Peyer's patch (tissue), 4 donors: ENCODE measurements at regions not wholly inside any gene's neighbourhood (a gene's known extent, or its start where the extent isn't known, plus 50 kb on each side); places are given as distances from the start of the nearest gene placed in this dataset.

Experiments used
- DNase-seq, 3 donors: peaks; one replicate each; pipeline ENCODE4 v3.0.0-alpha.2; 2017 to 2019
- H3K27ac ChIP-seq, 4 donors: fragments of 200-600 bp; sonication (generic); one replicate each; pipeline ENCODE4 v1.5.1; 2016 to 2019
- H3K27me3 ChIP-seq, 2 donors: fragments of 200-600 bp; sonication (generic); one replicate each; pipeline ENCODE4 v1.5.1; 2019
- H3K36me3 ChIP-seq, 3 donors: fragments of 200-600 bp; sonication (generic); one replicate each; pipeline ENCODE4 v1.5.1; 2016 to 2019
- H3K4me1 ChIP-seq, 4 donors: fragments of 200-600 bp; sonication (generic); one replicate each; pipeline ENCODE4 v1.5.1; 2016 to 2019
- H3K4me3 ChIP-seq, 4 donors: fragments of 200-600 bp; sonication (generic); 1 replicate in 3 of 4; 2 replicates in 1 of 4; pipeline ENCODE4 v1.5.1; 2016 to 2019; ENCODE audit warnings: mild to moderate bottlenecking in 1 of 4
- H3K9me3 ChIP-seq, 4 donors: fragments of 200-600 bp; sonication (generic); one replicate each; pipeline ENCODE4 v1.5.1; 2016 to 2019; ENCODE audit warnings: mild to moderate bottlenecking in 1 of 4
- CTCF ChIP-seq, 6 experiments: fragments of 450-650 bp in 4 of 6; fragments of 200-600 bp in 2 of 6; sonication (generic) in 1 of 6; IDR thresholded peaks; one replicate each; pipeline ENCODE4 v1.5.1; 2017 to 2019; ENCODE audit warnings: antibody characterized with exemption in 6 of 6, mild to moderate bottlenecking in 3 of 6, moderate library complexity in 1 of 6
- POLR2A ChIP-seq, 2 donors: fragments of 450-650 bp; IDR thresholded peaks; one replicate each; pipeline ENCODE4 v1.5.1; 2017; ENCODE audit warnings: antibody characterized with exemption in 2 of 2, mild to moderate bottlenecking in 2 of 2, moderate library complexity in 2 of 2

DNA sequence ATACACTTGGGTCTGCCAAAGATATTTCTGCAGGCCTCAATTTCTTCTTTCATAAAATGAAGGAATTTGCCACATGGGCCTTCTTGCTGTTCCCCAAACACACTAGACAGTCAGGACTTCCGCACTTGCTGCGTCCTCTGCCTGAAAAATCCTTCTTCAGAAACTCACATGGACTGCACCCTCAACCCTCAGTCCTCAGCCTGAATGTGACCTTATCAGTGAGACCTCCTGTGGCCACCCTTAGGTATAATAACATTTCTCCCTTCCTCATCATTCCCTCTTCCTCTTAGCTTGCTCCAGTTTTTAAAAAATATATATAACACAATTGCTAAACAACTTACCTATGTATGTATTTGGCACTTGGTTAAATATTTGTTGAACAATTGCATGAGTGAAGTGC, 257.5 kb downstream of the MFSD1 start:
- no peaks in the 10 kb centered on the region for H3K36me3 ChIP-seq
- no peak overlapping the region for H3K4me3 ChIP-seq
- DNase-seq: no peak
- no peak overlapping the region for H3K27ac ChIP-seq
- no peaks in the 10 kb centered on the region for H3K27me3 ChIP-seq
- H3K4me1 ChIP-seq: no peaks in the 10 kb centered on the region
- TF ChIP-seq POLR2A (IDR thresholded peaks at IDR 0.05): no peak
- H3K9me3 ChIP-seq: no peaks in the 10 kb centered on the region

GRCh38 chr3:159062734-159063410, 261.0 kb downstream of the MFSD1 start:
- Histone ChIP-seq H3K36me3 (no peaks in the 10 kb centered on the region), H3K4me3 (no peak overlapping the region), H3K27me3 (no peaks in the 10 kb centered on the region), H3K27ac (no peak overlapping the region), H3K4me1 (no peaks in the 10 kb centered on the region), H3K9me3 (no peaks in the 10 kb centered on the region)
- TF ChIP-seq POLR2A (IDR thresholded peaks at IDR 0.05) (no peak), CTCF (IDR thresholded peaks at IDR 0.05) (no peak)
- DNase-seq: no peak

GRCh38 chr3:159069091-159069490, 267.2 kb downstream of the MFSD1 start, which contains the start of gene IQCJ:
IQCJ (plus strand) TSS chr3:159069319.
- Histone ChIP-seq H3K9me3 (no peaks in the 10 kb centered on the region), H3K27ac (no peak within 1 kb of the TSS), H3K4me1 (no peaks in the 10 kb centered on the region), H3K27me3 (no peaks in the 10 kb centered on the region), H3K4me3 (no peak within 1 kb of the TSS), H3K36me3 (no peaks in the 10 kb centered on the region)
- TF ChIP-seq POLR2A (IDR thresholded peaks at IDR 0.05) (no peak), CTCF (IDR thresholded peaks at IDR 0.05) (no peak)
- no peak for DNase-seq

DNA sequence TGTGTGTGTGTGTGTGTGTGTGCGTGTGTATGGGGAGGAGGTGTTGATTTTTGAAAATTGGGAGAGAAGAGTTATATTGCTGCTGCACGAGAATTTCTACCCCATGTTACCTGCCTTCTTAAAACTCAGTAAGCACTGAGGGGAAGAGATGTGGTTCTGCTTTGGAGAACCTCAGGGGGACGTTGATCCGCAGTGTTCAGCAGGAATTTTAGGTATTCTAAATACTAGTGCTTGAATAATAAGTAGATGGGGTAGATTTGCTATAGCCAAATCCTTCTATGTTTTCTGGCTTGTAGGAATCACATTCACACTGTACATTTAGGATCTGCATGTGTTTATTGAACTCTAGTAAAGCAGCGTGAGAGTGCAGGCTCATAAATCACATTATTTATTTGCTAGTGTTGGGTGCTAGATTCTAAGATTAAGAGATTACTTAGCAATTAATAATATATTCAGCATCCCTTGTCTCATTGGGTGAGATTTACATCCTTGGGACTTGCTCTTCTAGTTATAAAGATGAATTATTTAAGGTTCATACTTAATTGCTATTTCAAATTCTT, 268.1 kb downstream of the MFSD1 start:
- Histone ChIP-seq H3K4me1 (no peaks in the 10 kb centered on the region), H3K4me3 (no peak overlapping the region), H3K27ac (no peak overlapping the region), H3K9me3 (no peaks in the 10 kb centered on the region), H3K27me3 (no peaks in the 10 kb centered on the region), H3K36me3 (no peaks in the 10 kb centered on the region)
- TF ChIP-seq CTCF (IDR thresholded peaks at IDR 0.05) (no peak), POLR2A (IDR thresholded peaks at IDR 0.05) (no peak)
- DNase-seq: no peak

DNA sequence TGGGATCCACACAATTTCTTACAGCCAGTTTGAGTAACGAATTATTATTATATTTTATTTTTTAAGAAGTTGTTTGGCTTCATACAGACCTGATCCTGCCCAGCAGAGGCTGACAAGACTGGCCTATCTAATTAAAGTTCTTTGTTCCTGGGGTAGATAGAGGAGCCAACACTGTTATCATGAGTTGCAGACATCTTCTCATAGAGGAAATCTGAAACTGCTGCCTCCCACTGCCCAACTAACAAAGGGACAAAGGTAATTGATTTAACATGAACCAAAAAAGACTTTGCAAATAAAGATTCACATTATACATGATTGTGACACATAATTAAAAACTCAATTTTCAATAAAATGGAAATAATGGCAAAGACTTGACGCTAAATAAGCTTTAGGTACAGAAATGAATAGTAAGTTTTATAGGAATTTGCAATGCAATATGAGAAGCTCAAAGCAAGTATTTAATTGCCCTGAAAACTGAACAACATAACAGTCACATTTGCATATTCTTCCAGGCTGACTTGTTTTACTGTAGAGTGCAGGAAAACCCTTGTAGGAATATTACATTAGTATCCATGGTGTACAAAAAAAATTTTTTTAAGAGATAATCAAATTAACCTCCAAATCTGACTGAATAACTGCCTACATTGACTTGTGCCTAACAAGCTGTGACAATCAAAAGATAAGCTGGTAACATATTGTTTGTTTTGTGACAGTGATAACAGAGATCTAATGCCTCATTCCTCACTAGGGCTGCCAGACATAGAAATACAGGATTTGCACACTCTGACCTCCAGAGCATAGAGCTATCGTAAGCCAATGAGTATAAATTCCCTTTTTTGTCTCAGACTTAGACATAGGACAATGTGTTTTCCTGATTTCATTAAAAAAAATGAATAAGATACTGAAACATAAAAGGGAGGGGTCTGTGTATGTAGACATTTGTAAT, 273.2 kb downstream of the MFSD1 start:
- Histone ChIP-seq H3K36me3 (no peaks in the 10 kb centered on the region), H3K9me3 (no peaks in the 10 kb centered on the region), H3K27ac (no peak overlapping the region), H3K4me3 (no peak overlapping the region), H3K4me1 (no peaks in the 10 kb centered on the region), H3K27me3 (no peaks in the 10 kb centered on the region)
- no peak for DNase-seq
- TF ChIP-seq POLR2A (IDR thresholded peaks at IDR 0.05): no peak

- H3K4me3 ChIP-seq: no peak overlapping the region
- no peaks in the 10 kb centered on the region for H3K4me1 ChIP-seq
- TF ChIP-seq CTCF (IDR thresholded peaks at IDR 0.05): no peak
- no peaks in the 10 kb centered on the region for H3K9me3 ChIP-seq
- no peak overlapping the region for H3K27ac ChIP-seq
- H3K36me3 ChIP-seq: no peaks in the 10 kb centered on the region
- H3K27me3 ChIP-seq: no peaks in the 10 kb centered on the region
- DNase-seq: no peak
Measured at GRCh38 chr3:159077860-159078259, 276.0 kb downstream of the MFSD1 start.
